ENCODE measurements at regions not wholly inside any gene's neighbourhood (a gene's known extent, or its start where the extent isn't known, plus 50 kb on each side); places are given as distances from the start of the nearest gene placed in this dataset.

DNA sequence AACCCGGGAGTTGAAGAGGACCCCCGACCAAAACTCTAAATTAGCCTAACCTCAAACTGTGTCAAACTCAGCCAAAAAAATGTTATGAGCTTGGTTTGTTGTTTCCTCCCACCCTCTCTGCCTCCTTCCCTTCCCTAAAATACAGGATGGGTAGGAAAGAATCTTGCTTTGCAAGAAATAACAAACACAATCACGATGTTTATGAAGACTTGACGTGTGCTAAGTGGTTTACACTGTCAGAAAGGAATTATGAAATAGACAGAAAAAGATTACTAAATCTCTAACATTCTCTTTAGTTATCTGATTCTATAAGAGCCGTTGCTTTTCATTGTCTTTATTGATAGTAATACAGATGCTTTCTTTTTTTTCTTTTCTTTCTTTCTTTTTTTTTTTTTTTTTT, 285.1 kb downstream of the BMP7 start:
- DNase-seq, result no peak
- H3K4me2 ChIP-seq (ENCODE audit: insufficient read depth, insufficient read length, low read length), result no peak overlapping the region
- peaks cover 19% of the 10 kb centered on the region for H3K27me3 Mint-ChIP-seq (ENCODE audit: low read depth)
- H3K36me3 Mint-ChIP-seq (ENCODE audit: insufficient read depth in 1 of 3, low read depth in 3 of 3), result peaks cover 0 to 4% (median 0%) of the 10 kb centered on the region in 3 experiments; a peak in 2 of 7 replicates
- H4K91ac ChIP-seq (ENCODE audit: insufficient read length, low read depth, low read length), result no peak overlapping the region
- H3K4me1 ChIP-seq (ENCODE audit: insufficient read depth, low read length), result no peaks in the 10 kb centered on the region
- no peaks in the 10 kb centered on the region for H3K79me1 ChIP-seq (ENCODE audit: insufficient read depth, low read depth, low read length, poor library complexity, severe bottlenecking)
- no peak overlapping the region for H2BK20ac ChIP-seq (ENCODE audit: low read depth, low read length, poor library complexity, severe bottlenecking)
- no peaks in the 10 kb centered on the region for H3K23me2 ChIP-seq (ENCODE audit: insufficient read length, low read depth, low read length, poor library complexity, severe bottlenecking)
- H3K4ac ChIP-seq (ENCODE audit: low read depth, low read length), result no peak overlapping the region
- H2BK5ac ChIP-seq (ENCODE audit: insufficient read length, low read length), result no peak overlapping the region
- H2AFZ ChIP-seq (ENCODE audit: low read length), result no peak overlapping the region
- no peak overlapping the region for H3K27ac ChIP-seq (ENCODE audit: insufficient read length, low read depth, low read length)
- no peak overlapping the region for H3K9ac ChIP-seq (ENCODE audit: extremely low read depth, insufficient read length, low read length)
- TF ChIP-seq, protein P1, sequence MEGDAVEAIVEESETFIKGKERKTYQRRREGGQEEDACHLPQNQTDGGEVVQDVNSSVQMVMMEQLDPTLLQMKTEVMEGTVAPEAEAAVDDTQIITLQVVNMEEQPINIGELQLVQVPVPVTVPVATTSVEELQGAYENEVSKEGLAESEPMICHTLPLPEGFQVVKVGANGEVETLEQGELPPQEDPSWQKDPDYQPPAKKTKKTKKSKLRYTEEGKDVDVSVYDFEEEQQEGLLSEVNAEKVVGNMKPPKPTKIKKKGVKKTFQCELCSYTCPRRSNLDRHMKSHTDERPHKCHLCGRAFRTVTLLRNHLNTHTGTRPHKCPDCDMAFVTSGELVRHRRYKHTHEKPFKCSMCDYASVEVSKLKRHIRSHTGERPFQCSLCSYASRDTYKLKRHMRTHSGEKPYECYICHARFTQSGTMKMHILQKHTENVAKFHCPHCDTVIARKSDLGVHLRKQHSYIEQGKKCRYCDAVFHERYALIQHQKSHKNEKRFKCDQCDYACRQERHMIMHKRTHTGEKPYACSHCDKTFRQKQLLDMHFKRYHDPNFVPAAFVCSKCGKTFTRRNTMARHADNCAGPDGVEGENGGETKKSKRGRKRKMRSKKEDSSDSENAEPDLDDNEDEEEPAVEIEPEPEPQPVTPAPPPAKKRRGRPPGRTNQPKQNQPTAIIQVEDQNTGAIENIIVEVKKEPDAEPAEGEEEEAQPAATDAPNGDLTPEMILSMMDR (conservative IDR thresholded peaks at IDR 0.05), result no peak
- no peak overlapping the region for H3K14ac ChIP-seq (ENCODE audit: insufficient read depth, low read length)
- H4K5ac ChIP-seq (ENCODE audit: insufficient read length, low read depth, low read length), result no peak overlapping the region
- no peak overlapping the region for H4K8ac ChIP-seq (replicated peaks; ENCODE audit: insufficient read length, low read depth, low read length)
- no peak overlapping the region for H2AK5ac ChIP-seq (ENCODE audit: insufficient read length, low read length)
- no peak overlapping the region for H3K56ac ChIP-seq (ENCODE audit: insufficient read length, low read depth, low read length)
- no peak overlapping the region for H3T11ph ChIP-seq (ENCODE audit: low read length)
- H3K23ac ChIP-seq (ENCODE audit: insufficient read length, low read depth, low read length), result no peak overlapping the region
- no peaks in the 10 kb centered on the region for H3K27me3 ChIP-seq (ENCODE audit: insufficient read depth, low read length)
- H3K9me3 ChIP-seq (ENCODE audit: control insufficient read depth, low read depth, low read length), result no peaks in the 10 kb centered on the region
- peaks cover 8 to 15% of the 10 kb centered on the region in 2 experiments; a peak in 4 of 5 replicates for H3K9me3 Mint-ChIP-seq
- H2BK120ac ChIP-seq (ENCODE audit: low read depth, low read length, poor library complexity, severe bottlenecking), result no peak overlapping the region
- H3K79me2 ChIP-seq (ENCODE audit: insufficient read depth, low read length), result no peaks in the 10 kb centered on the region
- no peak overlapping the region for H2BK12ac ChIP-seq (ENCODE audit: insufficient read length, low read depth, low read length)
- no peak overlapping the region for H3K4me3 Mint-ChIP-seq
- WGBS (ENCODE audit: extremely low coverage, insufficient read length, low lambda C conversion rate), result no CpG with 5 or more reads among the region's 5 CpGs
- peaks cover 0 to 4% of the 10 kb centered on the region in 2 experiments; a peak in 1 of 4 replicates for H3K4me1 Mint-ChIP-seq
- no peak overlapping the region for H3K27ac Mint-ChIP-seq
- no peak overlapping the region for H2BK15ac ChIP-seq (ENCODE audit: low read depth, low read length)
- H4K20me1 ChIP-seq (ENCODE audit: control insufficient read depth, insufficient read depth, insufficient read length), result no peaks in the 10 kb centered on the region
- H3K18ac ChIP-seq (ENCODE audit: insufficient read length, low read depth, low read length), result no peak overlapping the region
